ENCODE measurements at regions not wholly inside any gene's neighbourhood (a gene's known extent, or its start where the extent isn't known, plus 50 kb on each side); places are given as distances from the start of the nearest gene placed in this dataset.

GRCh38 chr7:20945451-20945850 is 158.8 kb upstream of the SP8 start:
- ChIA-PET CTCF (no interaction called here), POLR2A (no interaction called here)
- H3K4me3 ChIP-seq (ENCODE audit: low read depth, low read length) = no peak overlapping the region
- H3K27ac ChIP-seq (ENCODE audit: extremely low read depth, low read depth, low read length) = no peak overlapping the region
- TF ChIP-seq SETDB1 (IDR thresholded peaks at IDR 0.05; ENCODE audit: insufficient read length, low read length) (no peak), ZNF549 (tag by site-specific recombination; IDR thresholded peaks at IDR 0.05) (no peak), ZNF692 (tag by site-specific recombination; IDR thresholded peaks at IDR 0.05) (no peak), ZNF596 (tag by site-specific recombination; IDR thresholded peaks at IDR 0.05) (no peak), TCF7L2 (IDR thresholded peaks at IDR 0.05; ENCODE audit: borderline replicate concordance, low read depth, low read length) (no peak), ZNF280D (tag by site-specific recombination; IDR thresholded peaks at IDR 0.05) (no peak), INSM2 (tag by site-specific recombination; IDR thresholded peaks at IDR 0.05) (no peak), ZNF10 (tag by site-specific recombination; IDR thresholded peaks at IDR 0.05) (no peak), ZNF704 (tag by site-specific recombination; IDR thresholded peaks at IDR 0.05) (no peak), ZNF175 (tag by site-specific recombination; IDR thresholded peaks at IDR 0.05) (no peak), ZBTB26 (tag by site-specific recombination; optimal IDR thresholded peaks at IDR 0.05) (no peak), ZNF140 (tag by site-specific recombination; IDR thresholded peaks at IDR 0.05) (no peak), GLIS2 (tag by site-specific recombination; IDR thresholded peaks at IDR 0.05) (no peak), WT1 (tag by site-specific recombination; IDR thresholded peaks at IDR 0.05) (no peak), ZNF37A (tag by site-specific recombination; IDR thresholded peaks at IDR 0.05) (no peak), PRDM2 (tag by site-specific recombination; IDR thresholded peaks at IDR 0.05; ENCODE audit: borderline replicate concordance) (no peak), ZNF621 (tag by site-specific recombination; IDR thresholded peaks at IDR 0.05) (no peak), ZNF133 (tag by site-specific recombination; IDR thresholded peaks at IDR 0.05) (no peak), ZNF664 (tag by site-specific recombination; IDR thresholded peaks at IDR 0.05) (no peak), ZNF157 (tag by site-specific recombination; IDR thresholded peaks at IDR 0.05) (no peak)
- H3K36me3 ChIP-seq (ENCODE audit: control insufficient read depth in 2 of 2, insufficient read depth in 1 of 2, low read length in 2 of 2) = no peaks in the 10 kb centered on the region
- H3K4me1 ChIP-seq (ENCODE audit: control insufficient read depth, insufficient read depth, low read length) = no peaks in the 10 kb centered on the region
- H3K9me3 ChIP-seq (ENCODE audit: control insufficient read depth, insufficient read depth, low read depth, low read length) = no peaks in the 10 kb centered on the region

Data from HEK293 (cell line).